CD4-positive, alpha-beta T cell treated with Interleukin-6 at 100 ng/mL for 8 hours (primary cell): ENCODE measurements at regions not wholly inside any gene's neighbourhood (a gene's known extent, or its start where the extent isn't known, plus 50 kb on each side); places are given as distances from the start of the nearest gene placed in this dataset.
"Not testable (repeated sequence)": the region's sequence is repeated elsewhere in the genome, so short reads cannot be mapped to it uniquely, and the experiment has no call there.

Experiments used
- DNase-seq: peaks from one replicate; pipeline ENCODE4 v3.0.0-alpha.2; 2020; ENCODE audit warnings: mixed read lengths, low spot score

- no peak for DNase-seq
Measured at GRCh38 chr10:81444242-81444929, 430.6 kb upstream of the NRG3 start.

- DNase-seq = no peak
Measured at GRCh38 chr10:81450651-81451050, 424.3 kb upstream of the NRG3 start.

GRCh38 chr10:81472927-81473470 lies 402.0 kb upstream of the NRG3 start:
- DNase-seq = no peak

GRCh38 chr10:81473755-81474154 lies 401.2 kb upstream of the NRG3 start:
- no peak for DNase-seq

- no peak for DNase-seq
Measured at GRCh38 chr10:81479316-81479715, 395.7 kb upstream of the NRG3 start.

- no peak for DNase-seq
Measured at GRCh38 chr10:81496626-81497025, 378.4 kb upstream of the NRG3 start.

GRCh38 chr10:81498011-81498551 lies 376.9 kb upstream of the NRG3 start:
- DNase-seq = no peak

GRCh38 chr10:81502677-81503359 lies 372.2 kb upstream of the NRG3 start:
- DNase-seq = no peak

- not testable (repeated sequence) for DNase-seq
Measured at GRCh38 chr10:81505777-81506176, 369.2 kb upstream of the NRG3 start.

GRCh38 chr10:81514811-81515210 lies 360.2 kb upstream of the NRG3 start:
- DNase-seq = no peak

GRCh38 chr10:81520688-81521087 lies 354.3 kb upstream of the NRG3 start:
- DNase-seq = no peak

GRCh38 chr10:81524467-81524866 lies 350.5 kb upstream of the NRG3 start:
- DNase-seq = no peak

GRCh38 chr10:81532403-81532802 lies 342.6 kb upstream of the NRG3 start:
- DNase-seq = no peak

- no peak for DNase-seq
Measured at GRCh38 chr10:81534991-81535390, 340.0 kb upstream of the NRG3 start.

GRCh38 chr10:81541517-81541916 lies 333.5 kb upstream of the NRG3 start:
- no peak for DNase-seq

- no peak for DNase-seq
Measured at GRCh38 chr10:81546243-81546642, 328.8 kb upstream of the NRG3 start.

GRCh38 chr10:81548160-81548559 lies 326.8 kb upstream of the NRG3 start:
- DNase-seq = no peak

- DNase-seq = no peak
Measured at GRCh38 chr10:81564143-81564542, 310.9 kb upstream of the NRG3 start.

GRCh38 chr10:81569488-81569887 lies 305.5 kb upstream of the NRG3 start:
- DNase-seq = no peak

- no peak for DNase-seq
Measured at GRCh38 chr10:81570349-81570748, 304.6 kb upstream of the NRG3 start.

- no peak for DNase-seq
Measured at GRCh38 chr10:81570878-81571794, 303.9 kb upstream of the NRG3 start.

- no peak for DNase-seq
Measured at GRCh38 chr10:81575036-81575435, 300.0 kb upstream of the NRG3 start.
